ENCODE measurements at regions not wholly inside any gene's neighbourhood (a gene's known extent, or its start where the extent isn't known, plus 50 kb on each side); places are given as distances from the start of the nearest gene placed in this dataset.

DNA sequence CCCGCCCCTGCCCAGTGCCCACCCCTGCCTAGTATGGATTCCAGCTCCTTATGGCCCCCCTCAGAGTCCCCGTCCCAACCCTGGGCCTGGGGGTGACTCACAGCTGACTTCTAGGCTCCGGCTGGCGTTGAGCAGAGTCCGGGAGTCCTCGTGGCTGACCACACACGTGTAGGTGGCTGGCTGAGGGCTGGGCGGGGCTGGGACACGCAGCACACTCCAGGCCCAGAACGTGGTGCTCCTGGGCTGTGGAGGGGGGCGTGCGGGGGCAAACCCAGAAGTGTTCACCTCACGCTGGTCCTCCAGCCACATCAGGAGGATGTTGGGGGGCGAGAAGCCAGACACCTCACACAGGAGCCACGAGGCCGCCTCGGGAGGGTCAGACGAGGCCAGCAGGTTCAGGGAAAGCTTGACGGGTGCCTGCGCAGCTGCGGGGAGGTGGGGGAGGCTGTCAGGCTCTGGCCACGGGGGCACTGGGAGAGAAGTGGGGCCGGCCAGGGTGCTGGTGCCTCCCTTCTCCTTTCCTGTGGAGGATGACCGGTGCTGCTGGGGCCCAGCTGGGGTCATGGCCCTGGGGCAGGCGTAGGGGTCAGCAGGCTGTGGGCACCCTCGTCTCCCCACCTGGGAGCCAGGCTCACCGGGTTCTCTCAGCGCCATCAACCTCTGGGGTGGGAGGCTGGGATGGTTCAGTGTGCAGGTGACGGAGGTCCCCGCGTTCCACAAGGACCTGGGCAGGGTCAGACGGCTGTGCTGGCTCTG lies 314.1 kb downstream of the TMEM121 start:
- Histone ChIP-seq H2AFZ (ENCODE audit: low read length) (no peak overlapping the region), H3K9ac (ENCODE audit: insufficient read depth, low read length) (no peak overlapping the region), H3K9me3 (ENCODE audit: control insufficient read depth, insufficient read depth, low read depth, low read length) (no peaks in the 10 kb centered on the region), H4K20me1 (ENCODE audit: control insufficient read depth, extremely low read depth, insufficient read depth, low read length) (no peaks in the 10 kb centered on the region), H3K27ac (ENCODE audit: insufficient read depth, low read length) (no peak overlapping the region), H3K79me2 (ENCODE audit: control insufficient read depth, insufficient read depth, low read length) (no peaks in the 10 kb centered on the region), H3K4me3 (replicated peaks in 1 of 4; ENCODE audit: control extremely low read depth in 1 of 4, insufficient read depth in 1 of 4, low read depth in 3 of 4, low read length in 4 of 4) (no peak overlapping the region), H3K4me2 (ENCODE audit: extremely low read depth, insufficient read depth, low read length) (no peak overlapping the region), H3K27me3 (ENCODE audit: control insufficient read depth, insufficient read depth, low read length) (no peaks in the 10 kb centered on the region), H3K36me3 (ENCODE audit: control insufficient read depth, insufficient read depth, low read length) (no peaks in the 10 kb centered on the region), H3K4me1 (ENCODE audit: control insufficient read depth, extremely low read depth, insufficient read depth, low read length) (no peaks in the 10 kb centered on the region)
- DNase-seq (ENCODE audit: low read depth in 2 of 2), result no peak
- TF ChIP-seq, protein P1, sequence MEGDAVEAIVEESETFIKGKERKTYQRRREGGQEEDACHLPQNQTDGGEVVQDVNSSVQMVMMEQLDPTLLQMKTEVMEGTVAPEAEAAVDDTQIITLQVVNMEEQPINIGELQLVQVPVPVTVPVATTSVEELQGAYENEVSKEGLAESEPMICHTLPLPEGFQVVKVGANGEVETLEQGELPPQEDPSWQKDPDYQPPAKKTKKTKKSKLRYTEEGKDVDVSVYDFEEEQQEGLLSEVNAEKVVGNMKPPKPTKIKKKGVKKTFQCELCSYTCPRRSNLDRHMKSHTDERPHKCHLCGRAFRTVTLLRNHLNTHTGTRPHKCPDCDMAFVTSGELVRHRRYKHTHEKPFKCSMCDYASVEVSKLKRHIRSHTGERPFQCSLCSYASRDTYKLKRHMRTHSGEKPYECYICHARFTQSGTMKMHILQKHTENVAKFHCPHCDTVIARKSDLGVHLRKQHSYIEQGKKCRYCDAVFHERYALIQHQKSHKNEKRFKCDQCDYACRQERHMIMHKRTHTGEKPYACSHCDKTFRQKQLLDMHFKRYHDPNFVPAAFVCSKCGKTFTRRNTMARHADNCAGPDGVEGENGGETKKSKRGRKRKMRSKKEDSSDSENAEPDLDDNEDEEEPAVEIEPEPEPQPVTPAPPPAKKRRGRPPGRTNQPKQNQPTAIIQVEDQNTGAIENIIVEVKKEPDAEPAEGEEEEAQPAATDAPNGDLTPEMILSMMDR (conservative IDR thresholded peaks at IDR 0.05 in 1 of 2, IDR thresholded peaks at IDR 0.05 in 1 of 2; ENCODE audit: low read depth in 1 of 2, low read length in 2 of 2), result no peak
- TF ChIP-seq EZH2 (IDR thresholded peaks at IDR 0.05; ENCODE audit: low read length, missing control alignments), result no peak

- no peak overlapping the region for H3K27ac ChIP-seq (ENCODE audit: insufficient read depth, low read length)
These were observed 314.9 kb downstream of the TMEM121 start for GRCh38 chr14:105841022-105842009.

More at GRCh38 chr14:105841022-105842009, 314.9 kb downstream of the TMEM121 start:
- DNase-seq (ENCODE audit: low read depth in 2 of 2), result no peak
- no peaks in the 10 kb centered on the region for H4K20me1 ChIP-seq (ENCODE audit: control insufficient read depth, extremely low read depth, insufficient read depth, low read length)
- H3K9ac ChIP-seq (ENCODE audit: insufficient read depth, low read length), result no peak overlapping the region
- no peak overlapping the region for H3K4me3 ChIP-seq (replicated peaks in 1 of 4; ENCODE audit: control extremely low read depth in 1 of 4, insufficient read depth in 1 of 4, low read depth in 3 of 4, low read length in 4 of 4)
- TF ChIP-seq EZH2 (IDR thresholded peaks at IDR 0.05; ENCODE audit: low read length, missing control alignments), result no peak
- TF ChIP-seq, protein P1 (conservative IDR thresholded peaks at IDR 0.05 in 1 of 2, IDR thresholded peaks at IDR 0.05 in 1 of 2; ENCODE audit: low read depth in 1 of 2, low read length in 2 of 2), result no peak
- no peaks in the 10 kb centered on the region for H3K36me3 ChIP-seq (ENCODE audit: control insufficient read depth, insufficient read depth, low read length)
- H3K27me3 ChIP-seq (ENCODE audit: control insufficient read depth, insufficient read depth, low read length), result no peaks in the 10 kb centered on the region
- H3K4me1 ChIP-seq (ENCODE audit: control insufficient read depth, extremely low read depth, insufficient read depth, low read length), result no peaks in the 10 kb centered on the region
- H3K9me3 ChIP-seq (ENCODE audit: control insufficient read depth, insufficient read depth, low read depth, low read length), result no peaks in the 10 kb centered on the region
- H3K4me2 ChIP-seq (ENCODE audit: extremely low read depth, insufficient read depth, low read length), result no peak overlapping the region
- H2AFZ ChIP-seq (ENCODE audit: low read length), result no peak overlapping the region
- no peaks in the 10 kb centered on the region for H3K79me2 ChIP-seq (ENCODE audit: control insufficient read depth, insufficient read depth, low read length)
